ENCODE measurements at regions not wholly inside any gene's neighbourhood (a gene's known extent, or its start where the extent isn't known, plus 50 kb on each side); places are given as distances from the start of the nearest gene placed in this dataset.

GRCh38 chr18:67222887-67223286 is 293.6 kb downstream of the DSEL start:
- no peak for TF ChIP-seq CTCF (IDR thresholded peaks at IDR 0.05)
- no peak for TF ChIP-seq ZFX (IDR thresholded peaks at IDR 0.05; ENCODE audit: borderline replicate concordance)

Measured in 22Rv1 (cell line).